ENCODE measurements at regions not wholly inside any gene's neighbourhood (a gene's known extent, or its start where the extent isn't known, plus 50 kb on each side); places are given as distances from the start of the nearest gene placed in this dataset.

- TF ChIP-seq POLR2AphosphoS5 (IDR thresholded peaks at IDR 0.05; ENCODE audit: low read depth, low read length) (no peak), POLR2A (IDR thresholded peaks at IDR 0.05; ENCODE audit: low read depth, low read length) (no peak), POU2F2 (IDR thresholded peaks at IDR 0.05; ENCODE audit: low read depth, low read length) (no peak), TAF1 (IDR thresholded peaks at IDR 0.05; ENCODE audit: low read depth, low read length) (no peak), PAX5 (IDR thresholded peaks at IDR 0.05; ENCODE audit: insufficient read depth, low read length, severe bottlenecking) (no peak), SPI1 (IDR thresholded peaks at IDR 0.05; ENCODE audit: low read depth, low read length) (no peak)
Observed at GRCh38 chr1:55413286-55413685, 198.1 kb upstream of the USP24 start.
